B cell (primary cell): ENCODE measurements at regions not wholly inside any gene's neighbourhood (a gene's known extent, or its start where the extent isn't known, plus 50 kb on each side); places are given as distances from the start of the nearest gene placed in this dataset.

ENCODE experiments used
- ATAC-seq: fragments of 200-7000 bp; cut with Tn5 transposase; one replicate; pipeline ENCODE4 v1.10.0; 2021; ENCODE audit warnings: low read depth, mild to moderate bottlenecking, moderate number of reproducible peaks, moderate library complexity
- CTCF ChIA-PET: fragments of 350-600 bp; sonication (Branson Sonifier 250); formaldehyde crosslinking; loops from one replicate; lab custom pipeline; 2021; ENCODE audit warnings: antibody characterized with exemption, inconsistent platforms; lab: Charles Lee
- POLR2A ChIA-PET: fragments of 350-600 bp; sonication (Branson Sonifier 250); formaldehyde crosslinking; loops from one replicate; lab custom pipeline; 2021; ENCODE audit warnings: antibody characterized with exemption; lab: Charles Lee
- DNase-seq: peaks from one replicate; pipeline ENCODE4 v3.0.0; 2013
- H2AFZ ChIP-seq: 2 replicates; pipeline ENCODE4 v1.6.1; 2012; ENCODE audit warnings: mild to moderate bottlenecking, low read depth, low read length; ENCODE audit not compliant: insufficient read depth, poor library complexity, severe bottlenecking
- H3K27ac ChIP-seq, 2 donors: 1 replicate in 1 of 2; 2 replicates in 1 of 2; pipeline ENCODE4 v1.5.1; 2012 to 2013; ENCODE audit warnings: low read length in 2 of 2, mild to moderate bottlenecking in 2 of 2, moderate library complexity in 1 of 2
- H3K27me3 ChIP-seq, 4 experiments: fragments of 200-600 bp in 1 of 4; sonication (generic) in 1 of 4; replicated peaks in 1 of 4; 1 replicate in 2 of 4; 2 replicates in 2 of 4; pipeline versions ENCODE4 v1.6.1 to v1.7.0; 2013 to 2016; ENCODE audit warnings: low read length in 3 of 4, mild to moderate bottlenecking in 2 of 4, mixed read lengths in 1 of 4, moderate library complexity in 1 of 4; ENCODE audit not compliant: insufficient read depth in 4 of 4, control insufficient read depth in 3 of 4; ENCODE audit errors: control extremely low read depth in 1 of 4
- H3K36me3 ChIP-seq, 2 experiments: replicated peaks in 1 of 2; 1 replicate in 1 of 2; 2 replicates in 1 of 2; pipeline versions ENCODE4 v1.6.1 to v1.7.1; 2013; ENCODE audit warnings: low read length in 1 of 2; ENCODE audit not compliant: insufficient read depth in 2 of 2, control insufficient read depth in 1 of 2; ENCODE audit errors: control extremely low read depth in 1 of 2, extremely low read depth in 1 of 2
- H3K4me1 ChIP-seq, 2 donors: fragments of 200-600 bp in 1 of 2; sonication (generic) in 1 of 2; 1 replicate in 1 of 2; 2 replicates in 1 of 2; pipeline versions ENCODE4 v1.5.1 to v1.6.1; 2013 to 2017; ENCODE audit warnings: low read length in 2 of 2; ENCODE audit not compliant: control insufficient read depth in 2 of 2, insufficient read depth in 2 of 2
- H3K4me2 ChIP-seq: replicated peaks from 2 replicates; pipeline ENCODE3; 2012; ENCODE audit warnings: mild to moderate bottlenecking, low read depth, low read length; ENCODE audit not compliant: poor library complexity, severe bottlenecking
- H3K4me3 ChIP-seq, 5 experiments: fragments of 200-600 bp in 1 of 5; sonication (generic) in 1 of 5; 1 replicate in 3 of 5; 2 replicates in 2 of 5; pipeline versions ENCODE4 v1.5.1 to v1.7.0; 2011 to 2016; ENCODE audit warnings: low read length in 4 of 5, mild to moderate bottlenecking in 4 of 5, low read depth in 2 of 5, control low read depth in 1 of 5, moderate library complexity in 1 of 5; ENCODE audit not compliant: insufficient read depth in 1 of 5; ENCODE audit errors: control extremely low read depth in 1 of 5, extremely low read depth in 1 of 5
- H3K79me2 ChIP-seq: fragments of 200-600 bp; sonication (generic); one replicate; pipeline ENCODE4 v1.6.0; 2016; ENCODE audit warnings: low read length; ENCODE audit not compliant: control insufficient read depth, insufficient read depth
- H3K9ac ChIP-seq: fragments of 200-600 bp; sonication (generic); 2 replicates; pipeline ENCODE4 v1.6.1; 2017; ENCODE audit warnings: mild to moderate bottlenecking, low read length, moderate library complexity
- H3K9me3 ChIP-seq, 3 donors: one replicate each; pipeline versions ENCODE4 v1.6.1 to v1.7.1; 2013; ENCODE audit warnings: low read length in 2 of 3; ENCODE audit not compliant: control insufficient read depth in 2 of 3, insufficient read depth in 1 of 3; ENCODE audit errors: control extremely low read depth in 1 of 3
- H4K20me1 ChIP-seq: 2 replicates; pipeline ENCODE4 v1.6.0; 2012; ENCODE audit warnings: mild to moderate bottlenecking, low read length; ENCODE audit not compliant: insufficient read depth, control insufficient read depth, poor library complexity, severe bottlenecking
- H3K27ac Mint-ChIP-seq: one replicate; pipeline ENCODE4 v1.8.0; 2021; ENCODE audit warnings: mixed read lengths
- H3K27me3 Mint-ChIP-seq: one replicate; pipeline ENCODE4 v1.8.0; 2021; ENCODE audit warnings: mixed read lengths
- H3K4me1 Mint-ChIP-seq: one replicate; pipeline ENCODE4 v1.8.0; 2021; ENCODE audit warnings: mixed read lengths
- H3K4me3 Mint-ChIP-seq: one replicate; pipeline ENCODE4 v1.8.0; 2021; ENCODE audit warnings: mixed read lengths
- H3K9me3 Mint-ChIP-seq: one replicate; pipeline ENCODE4 v1.8.0; 2022; ENCODE audit warnings: mixed read lengths; ENCODE audit not compliant: insufficient read depth
- CTCF ChIP-seq: fragments of 200-600 bp; IDR thresholded peaks from one replicate; pipeline ENCODE4 v1.8.0; 2022; ENCODE audit warnings: antibody characterized with exemption, mild to moderate bottlenecking
- EZH2 ChIP-seq: IDR thresholded peaks from 2 replicates; pipeline ENCODE4 v1.6.1; 2012; ENCODE audit warnings: borderline replicate concordance, low read depth, mild to moderate bottlenecking, moderate library complexity, low read length; ENCODE audit not compliant: insufficient read depth, poor library complexity, severe bottlenecking
- WGBS: methylation state at CpG from one replicate; pipeline ENCODE4 v1.1.5; 2013; ENCODE audit warnings: missing lambda C conversion rate; ENCODE audit not compliant: insufficient coverage; 5-methylcytosine and 5-hydroxymethylcytosine counted together
- intact Hi-C: fragments of 100-400 bp; cut with micrococcal nuclease; formaldehyde crosslinking; loops from one replicate; pipeline ENCODE4 v1.10.0; 2022

GRCh38 chr18:68426731-68427315, 288.1 kb downstream of the TMX3 start:
- no peaks in the 10 kb centered on the region for H3K27me3 Mint-ChIP-seq

GRCh38 chr18:68418881-68419280, 296.0 kb downstream of the TMX3 start:
- intact Hi-C loops, result no loop called here
- Mint-ChIP-seq H3K9me3 (no peaks in the 10 kb centered on the region), H3K27ac (no peak overlapping the region), H3K27me3 (no peaks in the 10 kb centered on the region), H3K4me1 (no peaks in the 10 kb centered on the region), H3K4me3 (no peak overlapping the region)
- ATAC-seq (no peak), DNase-seq (no peak)
- Histone ChIP-seq H2AFZ (no peak overlapping the region), H3K9me3 (no peaks in the 10 kb centered on the region), H3K4me3 (no peak overlapping the region), H3K4me2 (no peak overlapping the region), H4K20me1 (no peaks in the 10 kb centered on the region), H3K27me3 (no peaks in the 10 kb centered on the region), H3K36me3 (no peaks in the 10 kb centered on the region), H3K9ac (no peak overlapping the region), H3K4me1 (no peaks in the 10 kb centered on the region), H3K79me2 (no peaks in the 10 kb centered on the region), H3K27ac (no peak overlapping the region)
- WGBS, result 93% methylated on average over 3 of the region's 5 CpGs
- no peak for TF ChIP-seq EZH2
- TF ChIP-seq CTCF, result no peak
- POLR2A ChIA-PET, result no interaction called here
- CTCF ChIA-PET, result no interaction called here

More at GRCh38 chr18:68426731-68427315, 288.1 kb downstream of the TMX3 start:
- ATAC-seq, result no peak
- POLR2A ChIA-PET, result no interaction called here
- H3K4me2 ChIP-seq, result no peak overlapping the region
- WGBS, result 90% methylated on average over 3 of the region's 5 CpGs
- H3K9me3 Mint-ChIP-seq, result peaks cover 2% of the 10 kb centered on the region
- H2AFZ ChIP-seq, result no peak overlapping the region
- H4K20me1 ChIP-seq, result no peaks in the 10 kb centered on the region
- no peaks in the 10 kb centered on the region for H3K9me3 ChIP-seq
- no peak overlapping the region for H3K4me3 Mint-ChIP-seq
- H3K4me1 ChIP-seq, result no peaks in the 10 kb centered on the region
- no peak overlapping the region for H3K9ac ChIP-seq
- H3K27ac ChIP-seq, result no peak overlapping the region
- no peaks in the 10 kb centered on the region for H3K36me3 ChIP-seq
- H3K4me1 Mint-ChIP-seq, result no peaks in the 10 kb centered on the region
- H3K27ac Mint-ChIP-seq, result no peak overlapping the region
- CTCF ChIA-PET, result no interaction called here
- no peak for DNase-seq
- TF ChIP-seq EZH2 (no peak), CTCF (no peak)
- no peaks in the 10 kb centered on the region for H3K27me3 ChIP-seq
- intact Hi-C loops, result no loop called here
- no peak overlapping the region for H3K4me3 ChIP-seq
- H3K79me2 ChIP-seq, result no peaks in the 10 kb centered on the region
